GM23248 (cell line): ENCODE measurements at regions not wholly inside any gene's neighbourhood (a gene's known extent, or its start where the extent isn't known, plus 50 kb on each side); places are given as distances from the start of the nearest gene placed in this dataset.

Experiments used
- DNase-seq: peaks from one replicate; pipeline ENCODE4 v3.0.0-alpha.2; 2015
- H2AFZ ChIP-seq: fragments of 200-600 bp; sonication (generic); 2 replicates; pipeline ENCODE4 v1.6.1; 2016; ENCODE audit warnings: antibody characterized with exemption
- H3F3A ChIP-seq: fragments of 200-600 bp; sonication (generic); 2 replicates; pipeline ENCODE4 v1.6.1; 2016; ENCODE audit warnings: mild to moderate bottlenecking, antibody characterized with exemption, mixed run types; ENCODE audit not compliant: insufficient read depth
- H3K27ac ChIP-seq: fragments of 200-600 bp; sonication (generic); 2 replicates; pipeline ENCODE4 v1.5.1; 2016; ENCODE audit warnings: mild to moderate bottlenecking
- H3K27me3 ChIP-seq: fragments of 200-600 bp; sonication (generic); replicated peaks from 2 replicates; pipeline ENCODE4 v1.6.1; 2016; ENCODE audit warnings: mild to moderate bottlenecking; ENCODE audit not compliant: insufficient read depth
- H3K36me3 ChIP-seq: fragments of 200-600 bp; sonication (generic); 2 replicates; pipeline ENCODE4 v1.6.1; 2016; ENCODE audit warnings: low read depth, mild to moderate bottlenecking
- H3K4me1 ChIP-seq: fragments of 200-600 bp; sonication (generic); 2 replicates; pipeline ENCODE4 v1.6.1; 2016; ENCODE audit warnings: mild to moderate bottlenecking; ENCODE audit not compliant: insufficient read depth
- H3K4me2 ChIP-seq: fragments of 200-600 bp; sonication (generic); one replicate; pipeline ENCODE4 v1.6.1; 2016; ENCODE audit warnings: mild to moderate bottlenecking; ENCODE audit not compliant: unreplicated experiment
- H3K4me3 ChIP-seq: fragments of 200-600 bp; sonication (generic); 2 replicates; pipeline ENCODE4 v1.5.1; 2016; ENCODE audit warnings: mild to moderate bottlenecking
- H3K79me2 ChIP-seq: fragments of 200-600 bp; sonication (generic); 2 replicates; pipeline ENCODE4 v1.6.1; 2016; ENCODE audit warnings: mild to moderate bottlenecking; ENCODE audit not compliant: insufficient read depth
- H3K9ac ChIP-seq: fragments of 200-600 bp; sonication (generic); 2 replicates; pipeline ENCODE4 v1.6.1; 2016; ENCODE audit warnings: mild to moderate bottlenecking
- H3K9me2 ChIP-seq: fragments of 200-600 bp; sonication (generic); 2 replicates; pipeline ENCODE4 v1.6.1; 2016; ENCODE audit warnings: mixed run types, mild to moderate bottlenecking, moderate library complexity; ENCODE audit not compliant: insufficient read depth
- H3K9me3 ChIP-seq: fragments of 200-600 bp; sonication (generic); one replicate; pipeline ENCODE4 v1.6.1; 2017; ENCODE audit warnings: low read depth
- H4K20me1 ChIP-seq: fragments of 200-600 bp; sonication (generic); 2 replicates; pipeline ENCODE4 v1.6.0; 2016; ENCODE audit not compliant: insufficient read depth
- EZH2 ChIP-seq: fragments of 200-600 bp; sonication (generic); IDR thresholded peaks from 2 replicates; pipeline ENCODE4 v1.6.1; 2018; ENCODE audit warnings: antibody characterized with exemption, mild to moderate bottlenecking; ENCODE audit not compliant: insufficient read depth, poor library complexity, severe bottlenecking
- EZH2phosphoT487 ChIP-seq: fragments of 200-600 bp; sonication (generic); IDR thresholded peaks from 2 replicates; pipeline ENCODE4 v1.6.1; 2018; ENCODE audit warnings: antibody characterized with exemption, moderate library complexity, mild to moderate bottlenecking, low read depth; ENCODE audit not compliant: insufficient read depth
- WGBS, 2 experiments: methylation state at CpG; one replicate each; pipeline ENCODE4 v1.1.6; 2015 to 2017; ENCODE audit warnings: low lambda C conversion rate in 2 of 2, low coverage in 1 of 2; ENCODE audit errors: missing lambda C conversion rate in 2 of 2; 5-methylcytosine and 5-hydroxymethylcytosine counted together
- in situ Hi-C: fragments of 300-500 bp; cut with MboI; formaldehyde crosslinking; loops from 2 replicates; pipeline ENCODE4 v1.15.0; 2020

DNA sequence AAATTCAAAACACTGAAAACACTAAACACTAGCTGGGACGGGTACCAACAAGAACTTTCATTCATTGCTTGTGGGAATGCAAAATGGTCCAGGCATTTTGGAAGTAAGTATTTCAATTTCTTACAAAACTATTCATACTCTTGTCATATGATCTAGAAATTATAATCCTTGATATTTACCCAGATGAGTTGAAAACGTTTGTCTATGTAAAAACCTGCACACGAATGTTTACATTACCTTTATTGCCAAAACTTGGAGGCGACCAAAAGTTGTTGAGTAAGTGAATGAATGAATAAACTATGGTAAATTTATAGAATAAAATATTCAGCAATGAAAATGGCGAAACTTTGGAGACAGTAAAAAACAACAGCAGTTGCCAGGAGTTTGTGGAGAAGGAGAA lies 222.1 kb upstream of the EDIL3 start:
- 17 to 23% methylated on average over 5 of the region's 5 CpGs for WGBS, 2 experiments
- no peak overlapping the region for H3K27ac ChIP-seq
- H3K9me2 ChIP-seq = no peaks in the 10 kb centered on the region
- no peak overlapping the region for H3K9ac ChIP-seq
- no peak overlapping the region for H2AFZ ChIP-seq
- TF ChIP-seq EZH2 (no peak), EZH2phosphoT487 (no peak)
- no peak for DNase-seq
- H3K4me3 ChIP-seq = no peak overlapping the region
- no peaks in the 10 kb centered on the region for H3K27me3 ChIP-seq
- no peaks in the 10 kb centered on the region for H3F3A ChIP-seq
- H3K4me1 ChIP-seq = no peaks in the 10 kb centered on the region
- in situ Hi-C loops = no loop called here
- H3K36me3 ChIP-seq = no peaks in the 10 kb centered on the region
- no peaks in the 10 kb centered on the region for H3K9me3 ChIP-seq
- no peaks in the 10 kb centered on the region for H3K79me2 ChIP-seq
- no peaks in the 10 kb centered on the region for H4K20me1 ChIP-seq
- no peak overlapping the region for H3K4me2 ChIP-seq

DNA sequence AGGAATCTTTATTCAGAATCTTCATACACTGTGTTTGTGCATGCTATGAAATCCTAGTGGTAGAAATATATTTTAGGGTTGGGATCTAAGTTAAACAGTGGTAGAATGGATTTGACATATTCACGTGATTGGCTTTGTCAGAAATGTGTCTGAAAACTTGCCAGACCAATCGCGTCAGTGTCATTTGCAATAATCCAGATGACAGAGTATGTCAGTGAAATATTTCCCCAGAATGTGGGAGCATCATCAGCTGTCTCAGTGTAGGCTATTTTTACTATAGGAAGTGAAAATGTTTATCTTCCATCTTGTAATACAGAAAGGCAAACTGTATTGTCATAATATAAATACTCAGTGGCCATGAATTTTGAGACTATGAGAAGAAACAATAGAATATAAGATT lies 220.6 kb upstream of the EDIL3 start:
- no peak overlapping the region for H2AFZ ChIP-seq
- H3F3A ChIP-seq = no peaks in the 10 kb centered on the region
- H3K4me2 ChIP-seq = no peak overlapping the region
- H4K20me1 ChIP-seq = no peaks in the 10 kb centered on the region
- no peaks in the 10 kb centered on the region for H3K9me3 ChIP-seq
- TF ChIP-seq EZH2phosphoT487 = no peak
- TF ChIP-seq EZH2 = no peak
- H3K4me1 ChIP-seq = no peaks in the 10 kb centered on the region
- H3K4me3 ChIP-seq = no peak overlapping the region
- in situ Hi-C loops = no loop called here
- no peak overlapping the region for H3K27ac ChIP-seq
- H3K27me3 ChIP-seq = no peaks in the 10 kb centered on the region
- no peaks in the 10 kb centered on the region for H3K9me2 ChIP-seq
- DNase-seq = no peak
- H3K9ac ChIP-seq = no peak overlapping the region
- H3K79me2 ChIP-seq = no peaks in the 10 kb centered on the region
- H3K36me3 ChIP-seq = no peaks in the 10 kb centered on the region
- 59 to 62% methylated on average over 3 of the region's 3 CpGs for WGBS, 2 experiments

DNA sequence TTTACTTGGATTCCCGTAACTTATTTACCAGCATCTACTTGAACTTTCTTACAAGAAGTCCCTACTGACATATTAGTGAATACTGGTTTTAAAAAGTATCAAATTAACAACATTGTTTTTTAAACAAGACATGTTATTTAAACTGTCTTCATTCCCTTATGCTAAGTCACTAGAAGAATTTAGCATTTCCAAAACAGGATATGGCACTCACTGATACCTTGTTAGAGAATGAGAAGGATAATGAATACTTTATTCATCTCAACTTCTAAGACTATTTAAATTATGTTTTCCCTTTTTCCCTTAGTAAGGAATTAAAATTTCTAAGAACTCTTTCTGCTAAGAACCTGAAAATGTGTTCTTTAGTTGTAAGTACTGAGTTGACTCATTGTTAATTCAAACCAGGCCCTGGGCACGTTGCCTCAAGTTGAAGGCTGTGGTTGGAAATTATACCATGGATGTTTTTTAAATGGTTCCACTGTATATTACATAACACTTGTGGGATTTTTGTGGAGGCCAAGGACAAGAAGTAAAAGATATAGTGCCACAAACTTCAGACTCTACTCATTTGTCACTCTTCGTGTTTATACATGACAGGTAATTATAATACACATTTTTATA lies 219.0 kb upstream of the EDIL3 start:
- TF ChIP-seq EZH2 (no peak), EZH2phosphoT487 (no peak)
- Histone ChIP-seq H3K9me3 (no peaks in the 10 kb centered on the region), H3K4me3 (no peak overlapping the region), H3K9me2 (no peaks in the 10 kb centered on the region), H2AFZ (no peak overlapping the region), H3K4me2 (no peak overlapping the region), H4K20me1 (no peaks in the 10 kb centered on the region), H3K9ac (no peak overlapping the region), H3K27me3 (no peaks in the 10 kb centered on the region), H3K4me1 (no peaks in the 10 kb centered on the region), H3F3A (no peaks in the 10 kb centered on the region), H3K36me3 (no peaks in the 10 kb centered on the region), H3K27ac (no peak overlapping the region), H3K79me2 (no peaks in the 10 kb centered on the region)
- in situ Hi-C loops = no loop called here
- DNase-seq = peak; percentile 27
- 1 to 2% methylated on average over 3 of the region's 3 CpGs for WGBS, 2 experiments

DNA sequence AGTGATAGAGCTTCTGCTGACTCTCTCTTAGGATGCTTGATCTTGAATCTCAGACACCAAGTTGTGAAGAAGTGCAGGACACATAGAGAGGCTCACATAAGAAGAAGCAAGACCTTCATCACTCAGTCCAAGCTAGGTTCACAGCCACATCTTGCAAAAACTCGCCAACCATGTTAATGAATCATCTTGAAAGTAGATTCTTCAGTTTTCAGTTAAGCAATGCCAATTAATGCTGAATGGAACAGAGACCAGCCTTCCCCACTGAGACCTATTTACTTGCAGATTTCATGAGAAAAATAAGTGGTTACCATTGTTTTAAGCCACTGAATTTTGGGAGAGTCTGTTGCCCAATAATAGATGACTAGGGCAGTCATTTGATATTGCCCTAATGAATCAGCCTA lies 217.7 kb upstream of the EDIL3 start:
- TF ChIP-seq EZH2 (no peak), EZH2phosphoT487 (no peak)
- H3K36me3 ChIP-seq = no peaks in the 10 kb centered on the region
- H2AFZ ChIP-seq = no peak overlapping the region
- H3K4me2 ChIP-seq = no peak overlapping the region
- H3K4me3 ChIP-seq = no peak overlapping the region
- 0% methylated on average over 1 of the region's 1 CpG for WGBS, 2 experiments
- no peak overlapping the region for H3K27ac ChIP-seq
- no peak for DNase-seq
- in situ Hi-C loops = no loop called here
- H3K9me2 ChIP-seq = no peaks in the 10 kb centered on the region
- H3F3A ChIP-seq = no peaks in the 10 kb centered on the region
- no peaks in the 10 kb centered on the region for H4K20me1 ChIP-seq
- H3K4me1 ChIP-seq = no peaks in the 10 kb centered on the region
- H3K9me3 ChIP-seq = no peaks in the 10 kb centered on the region
- no peaks in the 10 kb centered on the region for H3K27me3 ChIP-seq
- H3K79me2 ChIP-seq = no peaks in the 10 kb centered on the region
- no peak overlapping the region for H3K9ac ChIP-seq

DNA sequence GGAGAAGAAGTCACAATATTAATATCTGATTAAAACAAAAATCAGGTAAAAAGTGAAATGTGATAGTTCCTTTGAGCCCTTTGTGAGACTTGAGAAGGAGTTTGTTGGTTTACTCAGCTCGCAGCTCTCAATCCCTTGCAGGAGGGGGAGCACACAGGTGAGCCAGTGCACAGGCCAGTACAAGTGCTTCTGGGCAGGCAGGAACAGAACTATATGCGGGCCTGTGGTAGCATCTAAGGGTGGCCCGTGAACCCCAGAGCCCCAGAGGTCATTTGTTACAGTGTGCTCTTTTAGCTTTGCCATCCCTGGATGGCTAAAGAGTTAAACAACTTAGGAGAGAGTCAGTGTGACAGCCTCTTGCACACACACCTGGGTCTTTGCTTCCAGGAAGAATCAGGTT lies 215.3 kb upstream of the EDIL3 start:
- Histone ChIP-seq H3K36me3 (no peaks in the 10 kb centered on the region), H3K9me2 (no peaks in the 10 kb centered on the region), H2AFZ (no peak overlapping the region), H3K4me3 (no peak overlapping the region), H3K4me2 (no peak overlapping the region), H3K27ac (no peak overlapping the region), H4K20me1 (no peaks in the 10 kb centered on the region), H3K79me2 (no peaks in the 10 kb centered on the region), H3K9ac (no peak overlapping the region), H3K4me1 (no peaks in the 10 kb centered on the region), H3K27me3 (no peaks in the 10 kb centered on the region), H3F3A (no peaks in the 10 kb centered on the region), H3K9me3 (no peaks in the 10 kb centered on the region)
- DNase-seq = no peak
- WGBS, 2 experiments = 32 to 33% methylated on average over 3 of the region's 3 CpGs
- no peak for TF ChIP-seq EZH2
- TF ChIP-seq EZH2phosphoT487 = no peak
- in situ Hi-C loops = no loop called here
